IMR-90 (cell line): ENCODE measurements at regions not wholly inside any gene's neighbourhood (a gene's known extent, or its start where the extent isn't known, plus 50 kb on each side); places are given as distances from the start of the nearest gene placed in this dataset.

Experiments used
- ATAC-seq: fragments of 200-7000 bp; cut with Tn5 transposase; 2 replicates; pipeline ENCODE4 v1.9.1; 2020; ENCODE audit warnings: low read depth, mild to moderate bottlenecking, moderate library complexity
- BruUV-seq: library from RNA; stranded (reverse); fragments of 400-500 nt; replicated peaks from 2 replicates; lab custom pipeline; 2021; lab: Mats Ljungman, UMichigan
- CTCF ChIA-PET: fragments of 300-600 bp; formaldehyde crosslinking; extraction: SDS; loops from one replicate; lab custom pipeline; 2021; ENCODE audit warnings: antibody characterized with exemption; lab: Yijun Ruan, JAX
- POLR2A ChIA-PET: fragments of 300-600 bp; sonication (Branson Sonifier 250); formaldehyde crosslinking; loops from one replicate; lab custom pipeline; 2022; ENCODE audit warnings: antibody characterized with exemption; ENCODE audit not compliant: unreplicated experiment; lab: Charles Lee
- DNase-seq: peaks from one replicate; pipeline ENCODE4 v3.0.0; 2013
- H2AFZ ChIP-seq: replicated peaks from 2 replicates; pipeline ENCODE3; 2013; ENCODE audit warnings: low read length, mild to moderate bottlenecking; ENCODE audit not compliant: poor library complexity
- H2AK5ac ChIP-seq: 2 replicates; pipeline ENCODE4 v1.6.1; 2013; ENCODE audit warnings: low read depth, low read length, inconsistent platforms
- H2AK9ac ChIP-seq: replicated peaks from 2 replicates; pipeline ENCODE3; 2013; ENCODE audit warnings: mild to moderate bottlenecking, low read depth, low read length, moderate library complexity; ENCODE audit not compliant: poor library complexity
- H2BK120ac ChIP-seq: 2 replicates; pipeline ENCODE4 v1.6.1; 2013; ENCODE audit warnings: low read depth, low read length, inconsistent platforms
- H2BK15ac ChIP-seq: 3 replicates; pipeline ENCODE4 v1.6.1; 2013; ENCODE audit warnings: low read depth, low read length, inconsistent platforms
- H2BK20ac ChIP-seq: 2 replicates; pipeline ENCODE4 v1.6.1; 2013; ENCODE audit warnings: low read depth, mild to moderate bottlenecking, inconsistent platforms, low read length, moderate library complexity
- H2BK5ac ChIP-seq: 2 replicates; pipeline ENCODE4 v1.6.1; 2013; ENCODE audit warnings: mild to moderate bottlenecking, low read depth, low read length, inconsistent platforms; ENCODE audit not compliant: poor library complexity, severe bottlenecking
- H3K14ac ChIP-seq: replicated peaks from 2 replicates; pipeline ENCODE4 v1.6.1; 2013; ENCODE audit warnings: low read depth, low read length, inconsistent platforms
- H3K18ac ChIP-seq: 2 replicates; pipeline ENCODE4 v1.6.1; 2013; ENCODE audit warnings: low read depth, low read length, control low read depth
- H3K23ac ChIP-seq: 2 replicates; pipeline ENCODE4 v1.6.1; 2013; ENCODE audit warnings: low read depth, low read length, inconsistent platforms
- H3K27ac ChIP-seq: 2 replicates; pipeline ENCODE4 v1.5.1; 2013; ENCODE audit warnings: mild to moderate bottlenecking, control low read depth, low read length; ENCODE audit not compliant: insufficient read depth
- H3K27me3 ChIP-seq: 2 replicates; pipeline ENCODE4 v1.6.1; 2013; ENCODE audit warnings: low read length; ENCODE audit not compliant: control insufficient read depth, insufficient read depth
- H3K36me3 ChIP-seq: 2 replicates; pipeline ENCODE4 v1.6.1; 2013; ENCODE audit warnings: low read length, mixed read lengths; ENCODE audit not compliant: control insufficient read depth, insufficient read depth
- H3K4ac ChIP-seq: 2 replicates; pipeline ENCODE4 v1.6.1; 2013; ENCODE audit warnings: low read depth, low read length, inconsistent platforms
- H3K4me1 ChIP-seq: 2 replicates; pipeline ENCODE4 v1.6.1; 2013; ENCODE audit warnings: low read length, mixed read lengths; ENCODE audit not compliant: control insufficient read depth, insufficient read depth
- H3K4me2 ChIP-seq: 2 replicates; pipeline ENCODE4 v1.6.1; 2013; ENCODE audit warnings: low read depth, mild to moderate bottlenecking, control low read depth, low read length, moderate library complexity
- H3K4me3 ChIP-seq: 2 replicates; pipeline ENCODE4 v1.5.1; 2013; ENCODE audit warnings: low read depth, mild to moderate bottlenecking, control low read depth, low read length, moderate library complexity; ENCODE audit not compliant: insufficient read depth
- H3K56ac ChIP-seq: 2 replicates; pipeline ENCODE4 v1.6.1; 2013; ENCODE audit warnings: low read length, inconsistent platforms; ENCODE audit not compliant: insufficient read depth; ENCODE audit errors: extremely low read depth
- H3K79me1 ChIP-seq, 2 experiments: 2 replicates each; pipeline ENCODE4 v1.6.1; 2013; ENCODE audit warnings: low read length in 2 of 2, inconsistent platforms in 1 of 2, low read depth in 1 of 2
- H3K9ac ChIP-seq: 2 replicates; pipeline ENCODE4 v1.6.1; 2013; ENCODE audit warnings: low read depth, low read length, control low read depth
- H3K9me1 ChIP-seq: 2 replicates; pipeline ENCODE4 v1.6.1; 2013; ENCODE audit warnings: low read length, inconsistent platforms; ENCODE audit not compliant: insufficient read depth
- H3K9me3 ChIP-seq: 2 replicates; pipeline ENCODE4 v1.6.1; 2013; ENCODE audit warnings: low read length; ENCODE audit not compliant: control insufficient read depth, insufficient read depth
- H4K20me1 ChIP-seq: 2 replicates; pipeline ENCODE4 v1.6.1; 2013; ENCODE audit warnings: low read length, inconsistent platforms; ENCODE audit not compliant: insufficient read depth
- H4K5ac ChIP-seq: 2 replicates; pipeline ENCODE4 v1.6.1; 2013; ENCODE audit warnings: mild to moderate bottlenecking, low read depth, low read length, control low read depth
- H4K8ac ChIP-seq, 2 experiments: 2 replicates each; pipeline ENCODE4 v1.6.1; 2013; ENCODE audit warnings: low read depth in 2 of 2, low read length in 2 of 2, control low read depth in 1 of 2, inconsistent platforms in 1 of 2
- H4K91ac ChIP-seq: 2 replicates; pipeline ENCODE4 v1.6.1; 2013; ENCODE audit warnings: low read depth, low read length, inconsistent platforms; ENCODE audit not compliant: insufficient read depth
- CEBPB ChIP-seq: IDR thresholded peaks from 2 replicates; pipeline ENCODE4 v1.6.1; 2012; ENCODE audit warnings: low read depth, low read length, improper control_type of control experiment
- CHD1 ChIP-seq: IDR thresholded peaks from 2 replicates; pipeline ENCODE4 v1.6.1; 2012; ENCODE audit warnings: low read depth, low read length, improper control_type of control experiment
- CTCF ChIP-seq: conservative IDR thresholded peaks from 2 replicates; pipeline ENCODE4 v1.5.1; 2012; ENCODE audit warnings: mild to moderate bottlenecking, low read depth, low read length, improper control_type of control experiment
- ELK1 ChIP-seq: fragments of 150-350 bp; IDR thresholded peaks from 2 replicates; pipeline ENCODE4 v1.6.1; 2016; ENCODE audit warnings: low read depth, mild to moderate bottlenecking, low read length, moderate library complexity, borderline replicate concordance
- FOS ChIP-seq: fragments of 150-350 bp; IDR thresholded peaks from 2 replicates; pipeline ENCODE4 v1.6.1; 2016; ENCODE audit warnings: low read depth, low read length
- MAFK ChIP-seq: IDR thresholded peaks from 2 replicates; pipeline ENCODE4 v1.6.1; 2012; ENCODE audit warnings: low read depth, low read length, improper control_type of control experiment
- MAZ ChIP-seq: IDR thresholded peaks from 2 replicates; pipeline ENCODE4 v1.6.1; 2012; ENCODE audit warnings: low read depth, mild to moderate bottlenecking, low read length, improper control_type of control experiment, moderate library complexity, borderline replicate concordance
- MXI1 ChIP-seq: IDR thresholded peaks from 2 replicates; pipeline ENCODE4 v1.6.1; 2012; ENCODE audit warnings: low read depth, mild to moderate bottlenecking, low read length, moderate library complexity, borderline replicate concordance
- NFE2L2 ChIP-seq: fragments of 150-350 bp; IDR thresholded peaks from 2 replicates; pipeline ENCODE4 v1.6.1; 2016; ENCODE audit warnings: low read depth, mild to moderate bottlenecking, low read length
- POLR2A ChIP-seq: IDR thresholded peaks from 2 replicates; pipeline ENCODE4 v1.6.1; 2012; ENCODE audit warnings: mild to moderate bottlenecking, low read depth, low read length
- RCOR1 ChIP-seq: IDR thresholded peaks from 2 replicates; pipeline ENCODE4 v1.6.1; 2012; ENCODE audit warnings: mild to moderate bottlenecking, low read length, improper control_type of control experiment; ENCODE audit not compliant: insufficient replicate concordance
- RFX5 ChIP-seq: IDR thresholded peaks from 2 replicates; pipeline ENCODE4 v1.8.0; 2012; ENCODE audit warnings: low read depth, mild to moderate bottlenecking, low read length, moderate library complexity
- SMC3 ChIP-seq: fragments of 150-350 bp; IDR thresholded peaks from 2 replicates; pipeline ENCODE4 v1.6.1; 2016; ENCODE audit warnings: low read depth, mild to moderate bottlenecking, antibody characterized with exemption, low read length, moderate library complexity
- WGBS, 2 experiments: methylation state at CpG; one replicate each; pipeline versions ENCODE4 v1.1.5 to v1.1.7; 2013; ENCODE audit warnings: missing lambda C conversion rate in 2 of 2; ENCODE audit not compliant: insufficient read length in 1 of 2; ENCODE audit errors: extremely low coverage in 2 of 2; 5-methylcytosine and 5-hydroxymethylcytosine counted together
- dilution Hi-C: fragments of 300-500 bp; cut with HindIII; formaldehyde crosslinking; loops from one replicate; pipeline ENCODE4 v1.14.3; 2018; ENCODE audit warnings: low sequenced_read_pairs; ENCODE audit not compliant: unreplicated experiment
- in situ Hi-C: fragments of 300-500 bp; cut with MboI; formaldehyde crosslinking; loops from 3 replicates; pipeline ENCODE4 v1.14.3; 2019; ENCODE audit warnings: low sequenced_read_pairs, inconsistent platforms, mixed read lengths
- intact Hi-C: fragments of 100-400 bp; cut with micrococcal nuclease; formaldehyde crosslinking; loops from 2 replicates; pipeline ENCODE4 v1.10.0; 2022
- TF ChIP-seq, protein P1 (sequence below): fragments of 150-350 bp; IDR thresholded peaks from 2 replicates; pipeline ENCODE4 v1.6.1; 2017; ENCODE audit warnings: mild to moderate bottlenecking, antibody characterized with exemption, low read length, low read depth

DNA sequence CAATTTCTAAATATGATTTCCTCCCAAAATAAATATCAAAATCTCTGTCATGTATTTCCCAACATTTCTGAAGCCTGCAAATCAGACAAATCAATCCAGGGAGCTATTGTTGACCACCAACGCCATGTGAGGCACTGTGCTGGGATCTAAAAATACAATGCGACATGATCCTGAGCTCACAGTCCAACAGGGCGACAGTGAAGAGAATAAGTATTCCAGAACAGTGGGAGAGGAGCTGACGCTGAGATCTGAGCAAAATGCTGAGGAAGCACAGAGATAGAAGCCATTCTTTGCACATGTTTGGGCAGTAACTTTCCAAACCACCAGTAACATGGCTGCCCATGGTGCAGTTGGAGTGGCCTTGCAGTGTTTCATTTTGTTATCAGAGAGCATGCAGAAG lies 412.5 kb downstream of the LRATD1 start:
- no peaks in the 10 kb centered on the region for H3K36me3 ChIP-seq
- POLR2A ChIA-PET = no interaction called here
- no peak overlapping the region for H3K4me3 ChIP-seq
- CTCF ChIA-PET = no interaction called here
- no peaks in the 10 kb centered on the region for H4K20me1 ChIP-seq
- H2BK20ac ChIP-seq = no peak overlapping the region
- peaks cover 21% of the 10 kb centered on the region for H3K4me1 ChIP-seq
- TF ChIP-seq MXI1 = no peak
- no peak for TF ChIP-seq CTCF
- no peak for TF ChIP-seq RCOR1
- no peak for TF ChIP-seq FOS
- no peak for TF ChIP-seq NFE2L2
- no peak for TF ChIP-seq ELK1
- TF ChIP-seq, protein P1, sequence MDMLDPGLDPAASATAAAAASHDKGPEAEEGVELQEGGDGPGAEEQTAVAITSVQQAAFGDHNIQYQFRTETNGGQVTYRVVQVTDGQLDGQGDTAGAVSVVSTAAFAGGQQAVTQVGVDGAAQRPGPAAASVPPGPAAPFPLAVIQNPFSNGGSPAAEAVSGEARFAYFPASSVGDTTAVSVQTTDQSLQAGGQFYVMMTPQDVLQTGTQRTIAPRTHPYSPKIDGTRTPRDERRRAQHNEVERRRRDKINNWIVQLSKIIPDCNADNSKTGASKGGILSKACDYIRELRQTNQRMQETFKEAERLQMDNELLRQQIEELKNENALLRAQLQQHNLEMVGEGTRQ = no peak
- TF ChIP-seq MAZ = no peak
- TF ChIP-seq CHD1 = no peak
- no peak for TF ChIP-seq CEBPB
- no peak for TF ChIP-seq POLR2A
- no peak for TF ChIP-seq SMC3
- TF ChIP-seq MAFK = no peak
- TF ChIP-seq RFX5 = no peak
- H3K14ac ChIP-seq = no peak overlapping the region
- 100% methylated on average over 1 of the region's 4 CpGs; no CpG with 5 or more reads in 1 of the 2 experiments for WGBS, 2 experiments
- H2AFZ ChIP-seq = no peak overlapping the region
- H2AK5ac ChIP-seq = no peak overlapping the region
- H3K9me1 ChIP-seq = peaks cover 10% of the 10 kb centered on the region
- no peak overlapping the region; the same call in 1 of the 2 replicates for H3K4ac ChIP-seq
- no peak overlapping the region for H3K23ac ChIP-seq
- no peak overlapping the region for H2BK5ac ChIP-seq
- no peak overlapping the region for H3K27ac ChIP-seq
- no peak overlapping the region; the same call in 1 of the 2 replicates for H4K91ac ChIP-seq
- no peak overlapping the region for H3K9ac ChIP-seq
- no peak for ATAC-seq
- H3K79me1 ChIP-seq = no peaks in the 10 kb centered on the region
- no peak for DNase-seq
- no peaks in the 10 kb centered on the region for H3K9me3 ChIP-seq
- dilution Hi-C loops (no loop called here), intact Hi-C loops (loop anchor here (10.0 kb wide), 1 partner anchor 520 kb away; the partner anchor contains the start of gene NBAS), in situ Hi-C loops (loop anchor here (25.0 kb wide), 1 partner anchor 542 kb away; the partner anchor contains the start of gene DDX1)
- H3K4me2 ChIP-seq = no peak overlapping the region
- no peaks in the 10 kb centered on the region for H3K27me3 ChIP-seq
- no peak overlapping the region for H4K8ac ChIP-seq
- H3K56ac ChIP-seq = no peak overlapping the region
- no peak overlapping the region for H2BK120ac ChIP-seq
- no peak overlapping the region for H2AK9ac ChIP-seq
- peak overlapping the region; percentile 23; the same call in 1 of the 2 replicates for H3K18ac ChIP-seq
- H2BK15ac ChIP-seq = no peak overlapping the region
- H4K5ac ChIP-seq = no peak overlapping the region
- no TSS peak for BruUV-seq
